ENCODE measurements at regions not wholly inside any gene's neighbourhood (a gene's known extent, or its start where the extent isn't known, plus 50 kb on each side); places are given as distances from the start of the nearest gene placed in this dataset.

DNA sequence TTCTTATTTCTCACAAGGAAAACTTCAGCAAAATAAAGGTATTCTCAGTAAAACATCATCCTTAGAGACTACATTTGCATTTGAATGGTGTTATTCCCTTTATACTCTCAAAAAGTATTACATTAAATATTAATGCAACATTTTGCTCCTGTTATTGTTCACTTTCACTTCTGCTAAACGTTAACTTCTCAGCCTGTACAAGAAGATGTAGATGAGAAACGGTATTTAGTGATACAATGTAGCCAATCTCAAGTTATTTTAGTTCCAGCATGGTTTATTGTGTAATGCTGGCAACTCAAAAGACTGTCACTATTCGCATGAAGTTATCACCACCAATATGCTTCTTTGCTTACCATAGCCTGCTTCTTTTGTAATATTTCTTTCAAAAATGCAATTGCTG is 514.1 kb downstream of the CPS1 start:
- no peak overlapping the region for H3K4me3 ChIP-seq (ENCODE audit: low read depth, low read length)
- no peak for DNase-seq (ENCODE audit: low read depth)
- no peak for TF ChIP-seq CTCF (IDR thresholded peaks at IDR 0.05; ENCODE audit: low read depth, low read length, missing control alignments)

DNA sequence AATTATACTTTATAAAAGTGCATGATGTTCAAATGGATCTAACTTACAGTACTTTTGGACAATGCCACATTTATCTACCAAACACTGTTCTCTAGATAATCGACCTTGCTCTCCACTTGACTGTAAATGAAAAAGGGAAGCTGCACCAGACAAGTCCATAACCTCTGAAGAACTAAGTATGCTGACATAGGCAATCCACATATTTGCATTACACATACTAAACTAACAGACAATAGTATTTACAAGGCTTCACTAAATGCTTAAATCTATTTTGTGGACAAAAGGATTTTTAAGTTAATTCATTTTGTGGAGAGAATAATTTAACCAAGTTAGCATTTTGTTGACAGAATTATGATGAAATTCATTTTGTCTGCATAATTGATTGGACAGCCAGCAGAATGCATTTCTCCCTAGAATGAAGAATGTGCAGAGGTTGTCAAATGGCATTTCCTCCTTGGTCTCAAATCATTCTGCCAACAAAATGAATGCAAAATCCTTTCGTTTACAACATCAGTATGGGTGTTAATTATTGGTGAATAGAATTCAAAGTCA is 520.9 kb downstream of the CPS1 start:
- DNase-seq (ENCODE audit: low read depth): no peak
- no peak overlapping the region for H3K4me3 ChIP-seq (ENCODE audit: low read depth, low read length)
- no peak for TF ChIP-seq CTCF (IDR thresholded peaks at IDR 0.05; ENCODE audit: low read depth, low read length, missing control alignments)

GRCh38 chr2:211084352-211084751 is 528.0 kb downstream of the CPS1 start:
- TF ChIP-seq CTCF (IDR thresholded peaks at IDR 0.05; ENCODE audit: low read depth, low read length, missing control alignments): no peak
- no peak overlapping the region for H3K4me3 ChIP-seq (ENCODE audit: low read depth, low read length)
- no peak for DNase-seq (ENCODE audit: low read depth)

GRCh38 chr2:211085056-211085680 is 528.8 kb downstream of the CPS1 start:
- H3K4me3 ChIP-seq (ENCODE audit: low read depth, low read length): no peak overlapping the region
- TF ChIP-seq CTCF (IDR thresholded peaks at IDR 0.05; ENCODE audit: low read depth, low read length, missing control alignments): peak; percentile 46
- no peak for DNase-seq (ENCODE audit: low read depth)

DNA sequence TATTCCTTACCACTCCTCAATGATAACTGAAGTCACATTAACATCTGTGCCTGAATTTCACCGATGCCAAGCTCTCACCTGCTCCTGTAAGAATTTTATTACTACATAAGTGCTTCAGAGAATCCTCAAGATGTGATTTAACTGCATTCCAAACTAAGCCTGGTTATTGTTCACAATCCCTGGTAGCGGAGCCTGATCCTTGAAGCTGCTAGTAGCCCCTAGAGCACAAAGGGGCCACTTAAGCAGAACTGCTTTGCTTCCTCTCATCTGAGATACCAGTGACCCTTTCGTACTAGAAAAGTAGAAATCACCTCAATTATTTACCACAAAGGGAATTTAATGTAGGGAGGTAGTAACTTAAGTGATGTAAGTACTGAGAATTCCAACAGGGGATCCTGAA is 529.6 kb downstream of the CPS1 start:
- H3K4me3 ChIP-seq (ENCODE audit: low read depth, low read length): no peak overlapping the region
- DNase-seq (ENCODE audit: low read depth): no peak
- no peak for TF ChIP-seq CTCF (IDR thresholded peaks at IDR 0.05; ENCODE audit: low read depth, low read length, missing control alignments)

- no peak for TF ChIP-seq CTCF (IDR thresholded peaks at IDR 0.05; ENCODE audit: low read depth, low read length, missing control alignments)
Measured at GRCh38 chr2:211089127-211089526, 532.7 kb downstream of the CPS1 start.

GRCh38 chr2:211093743-211094303 is 537.4 kb downstream of the CPS1 start:
- H3K4me3 ChIP-seq (ENCODE audit: low read depth, low read length): no peak overlapping the region
- peak; percentile 52 for TF ChIP-seq CTCF (IDR thresholded peaks at IDR 0.05; ENCODE audit: low read depth, low read length, missing control alignments)
- no peak for DNase-seq (ENCODE audit: low read depth)

More at GRCh38 chr2:211089127-211089526, 532.7 kb downstream of the CPS1 start:
- no peak for DNase-seq (ENCODE audit: low read depth)
- H3K4me3 ChIP-seq (ENCODE audit: low read depth, low read length): no peak overlapping the region

Measured in GM12864 (cell line).